ENCODE measurements at regions not wholly inside any gene's neighbourhood (a gene's known extent, or its start where the extent isn't known, plus 50 kb on each side); places are given as distances from the start of the nearest gene placed in this dataset.

DNA sequence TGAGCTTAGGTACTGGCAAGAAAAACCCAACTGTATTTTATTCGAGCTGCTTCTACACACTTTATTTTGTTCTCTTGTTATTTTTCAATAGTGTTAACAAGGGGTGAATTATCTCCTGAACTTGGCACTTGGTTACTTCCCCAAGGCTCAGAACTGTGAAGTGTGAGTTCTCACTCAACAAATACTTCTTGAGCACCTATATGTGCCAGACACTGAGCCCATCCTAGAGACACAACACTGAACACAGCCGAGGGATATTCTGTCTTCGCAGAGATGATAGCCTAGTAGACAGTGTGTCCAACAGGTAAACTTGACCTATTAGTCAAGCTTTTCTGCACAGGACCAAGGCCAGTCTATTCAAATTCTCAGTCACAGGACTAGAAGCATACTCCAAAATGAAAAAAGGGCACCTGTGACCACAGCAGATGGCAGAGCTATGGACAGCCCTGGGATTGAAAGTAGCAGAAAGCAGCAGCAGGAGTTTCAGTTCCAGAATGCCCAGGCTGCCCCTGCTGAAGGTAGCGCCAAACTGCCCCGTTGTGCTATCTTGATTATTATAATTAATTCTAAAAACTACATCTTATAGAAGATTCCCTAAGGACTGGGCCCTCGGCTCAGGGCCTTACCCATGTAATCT is 77.8 kb upstream of the TAB2 start:
- no peak overlapping the region for H4K5ac ChIP-seq (ENCODE audit: insufficient read length, low read depth, low read length)
- ChIA-PET POLR2A (ENCODE audit: partially characterized antibody) (no interaction called here), CTCF (ENCODE audit: partially characterized antibody) (no interaction called here)
- no peak overlapping the region for H2AK5ac ChIP-seq (ENCODE audit: low read depth, low read length)
- H2BK12ac ChIP-seq (ENCODE audit: low read depth, low read length) = no peak overlapping the region
- no peak overlapping the region for H2AFZ ChIP-seq (ENCODE audit: low read length)
- no peak overlapping the region for H3K27ac ChIP-seq (ENCODE audit: low read depth, low read length)
- no peaks in the 10 kb centered on the region for H3K27me3 ChIP-seq (replicated peaks in 1 of 4; ENCODE audit: control insufficient read depth in 3 of 4, extremely low read depth in 1 of 4, insufficient read depth in 3 of 4, low read length in 3 of 4)
- H3K4me3 ChIP-seq (ENCODE audit: extremely low read depth in 1 of 4, insufficient read depth in 2 of 4, low read depth in 3 of 4, low read length in 4 of 4) = no peak overlapping the region
- H4K91ac ChIP-seq (replicated peaks; ENCODE audit: insufficient read length, low read length) = no peak overlapping the region
- no peaks in the 10 kb centered on the region for H3K9me3 ChIP-seq (ENCODE audit: insufficient read depth in 2 of 2, low read depth in 1 of 2, low read length in 1 of 2)
- H2BK15ac ChIP-seq (ENCODE audit: low read length) = no peak overlapping the region
- no peaks in the 10 kb centered on the region for H3K36me3 ChIP-seq (ENCODE audit: control insufficient read depth in 2 of 4, insufficient read depth in 4 of 4, low read length in 3 of 4)
- DNase-seq (ENCODE audit: low read depth in 1 of 2, low spot score in 2 of 2) (no peak), FAIRE-seq (no peak)
- no peak overlapping the region for H2BK120ac ChIP-seq (replicated peaks; ENCODE audit: low read depth, low read length)
- WGBS, 2 experiments (ENCODE audit: extremely low coverage in 1 of 2, insufficient coverage in 1 of 2, insufficient read length in 1 of 2, insufficient replicate concordance in 2 of 2, low coverage in 1 of 2, low lambda C conversion rate in 2 of 2, missing lambda C conversion rate in 1 of 2) = 90% methylated on average over 6 of the region's 6 CpGs; no CpG with 5 or more reads in 1 of the 2 experiments
- no peaks in the 10 kb centered on the region for H3K4me1 ChIP-seq (replicated peaks in 1 of 4; ENCODE audit: control insufficient read depth in 3 of 4, insufficient read depth in 4 of 4, low read length in 3 of 4)
- no peak for TF ChIP-seq SP1 (IDR thresholded peaks at IDR 0.05; ENCODE audit: low read depth, low read length)
- TF ChIP-seq, protein P1, sequence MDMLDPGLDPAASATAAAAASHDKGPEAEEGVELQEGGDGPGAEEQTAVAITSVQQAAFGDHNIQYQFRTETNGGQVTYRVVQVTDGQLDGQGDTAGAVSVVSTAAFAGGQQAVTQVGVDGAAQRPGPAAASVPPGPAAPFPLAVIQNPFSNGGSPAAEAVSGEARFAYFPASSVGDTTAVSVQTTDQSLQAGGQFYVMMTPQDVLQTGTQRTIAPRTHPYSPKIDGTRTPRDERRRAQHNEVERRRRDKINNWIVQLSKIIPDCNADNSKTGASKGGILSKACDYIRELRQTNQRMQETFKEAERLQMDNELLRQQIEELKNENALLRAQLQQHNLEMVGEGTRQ (IDR thresholded peaks at IDR 0.05; ENCODE audit: low read length) = no peak
- TF ChIP-seq TCF12 (IDR thresholded peaks at IDR 0.05; ENCODE audit: low read depth, low read length) = no peak
- no peak for TF ChIP-seq TAF7 (optimal IDR thresholded peaks at IDR 0.05; ENCODE audit: borderline replicate concordance, low read depth, low read length)
- no peak for TF ChIP-seq GTF2F1 (IDR thresholded peaks at IDR 0.05; ENCODE audit: borderline replicate concordance, low read depth, low read length)
- no peak for TF ChIP-seq HDAC6 (IDR thresholded peaks at IDR 0.05; ENCODE audit: low read depth, low read length)
- TF ChIP-seq, protein P2, sequence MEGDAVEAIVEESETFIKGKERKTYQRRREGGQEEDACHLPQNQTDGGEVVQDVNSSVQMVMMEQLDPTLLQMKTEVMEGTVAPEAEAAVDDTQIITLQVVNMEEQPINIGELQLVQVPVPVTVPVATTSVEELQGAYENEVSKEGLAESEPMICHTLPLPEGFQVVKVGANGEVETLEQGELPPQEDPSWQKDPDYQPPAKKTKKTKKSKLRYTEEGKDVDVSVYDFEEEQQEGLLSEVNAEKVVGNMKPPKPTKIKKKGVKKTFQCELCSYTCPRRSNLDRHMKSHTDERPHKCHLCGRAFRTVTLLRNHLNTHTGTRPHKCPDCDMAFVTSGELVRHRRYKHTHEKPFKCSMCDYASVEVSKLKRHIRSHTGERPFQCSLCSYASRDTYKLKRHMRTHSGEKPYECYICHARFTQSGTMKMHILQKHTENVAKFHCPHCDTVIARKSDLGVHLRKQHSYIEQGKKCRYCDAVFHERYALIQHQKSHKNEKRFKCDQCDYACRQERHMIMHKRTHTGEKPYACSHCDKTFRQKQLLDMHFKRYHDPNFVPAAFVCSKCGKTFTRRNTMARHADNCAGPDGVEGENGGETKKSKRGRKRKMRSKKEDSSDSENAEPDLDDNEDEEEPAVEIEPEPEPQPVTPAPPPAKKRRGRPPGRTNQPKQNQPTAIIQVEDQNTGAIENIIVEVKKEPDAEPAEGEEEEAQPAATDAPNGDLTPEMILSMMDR (IDR thresholded peaks at IDR 0.05; ENCODE audit: control extremely low read depth in 1 of 3, insufficient read depth in 1 of 3, low read depth in 1 of 3, low read length in 3 of 3) = no peak
- TF ChIP-seq SIN3A (conservative IDR thresholded peaks at IDR 0.05 in 1 of 2, IDR thresholded peaks at IDR 0.05 in 1 of 2; ENCODE audit: low read depth in 1 of 2, low read length in 2 of 2) = no peak
- no peak overlapping the region for H3K18ac ChIP-seq (ENCODE audit: extremely low read depth, low read length)
- H2BK20ac ChIP-seq (ENCODE audit: low read length) = no peak overlapping the region
- no peak overlapping the region for H3K9ac ChIP-seq (replicated peaks in 1 of 4; ENCODE audit: extremely low read depth in 1 of 4, low read depth in 3 of 4, low read length in 3 of 4)
- H3K79me1 ChIP-seq (ENCODE audit: low read depth, low read length) = no peaks in the 10 kb centered on the region
- no peaks in the 10 kb centered on the region for H3K23me2 ChIP-seq (ENCODE audit: low read depth, low read length)
- no peak overlapping the region for H4K8ac ChIP-seq (ENCODE audit: extremely low read depth, insufficient read depth, low read length)
- no peaks in the 10 kb centered on the region for H4K20me1 ChIP-seq (replicated peaks in 1 of 2; ENCODE audit: control insufficient read depth in 1 of 2, insufficient read depth in 2 of 2, low read length in 2 of 2)
- no peaks in the 10 kb centered on the region for H3K79me2 ChIP-seq (ENCODE audit: control insufficient read depth in 1 of 2, insufficient read depth in 2 of 2, low read length in 2 of 2)
- no peak overlapping the region for H3K4ac ChIP-seq (replicated peaks; ENCODE audit: insufficient read length, low read depth, low read length)
- no peak overlapping the region for H3K4me2 ChIP-seq (ENCODE audit: insufficient read depth in 1 of 2, low read depth in 2 of 2, low read length in 2 of 2)
- no peak overlapping the region for H3K14ac ChIP-seq (ENCODE audit: insufficient read length)
- H3K23ac ChIP-seq (ENCODE audit: insufficient read length) = no peak overlapping the region
- no peak overlapping the region for H3K56ac ChIP-seq (replicated peaks; ENCODE audit: insufficient read length, low read depth, low read length)
- no peak overlapping the region for H2BK5ac ChIP-seq (ENCODE audit: low read depth, low read length)

Data from H1 (cell line).